Fibroblast of villous mesenchyme (primary cell): ENCODE measurements at regions not wholly inside any gene's neighbourhood (a gene's known extent, or its start where the extent isn't known, plus 50 kb on each side); places are given as distances from the start of the nearest gene placed in this dataset.

Source experiments
- DNase-seq: peaks from one replicate; pipeline ENCODE4 v3.0.0-alpha.2; 2010; ENCODE audit warnings: low read depth
- H3K4me3 ChIP-seq: 2 replicates; pipeline ENCODE4 v1.5.1; 2011; ENCODE audit warnings: low read depth, mild to moderate bottlenecking, low read length
- CTCF ChIP-seq: IDR thresholded peaks from 2 replicates; pipeline ENCODE4 v1.5.1; 2012; ENCODE audit warnings: low read depth, mild to moderate bottlenecking, low read length; ENCODE audit not compliant: insufficient read depth

- no peak overlapping the region for H3K4me3 ChIP-seq
- no peak for TF ChIP-seq CTCF
- DNase-seq = peak; percentile 90
Measured at GRCh38 chr4:53777244-53777984, 186.1 kb upstream of the LNX1 start.

DNA sequence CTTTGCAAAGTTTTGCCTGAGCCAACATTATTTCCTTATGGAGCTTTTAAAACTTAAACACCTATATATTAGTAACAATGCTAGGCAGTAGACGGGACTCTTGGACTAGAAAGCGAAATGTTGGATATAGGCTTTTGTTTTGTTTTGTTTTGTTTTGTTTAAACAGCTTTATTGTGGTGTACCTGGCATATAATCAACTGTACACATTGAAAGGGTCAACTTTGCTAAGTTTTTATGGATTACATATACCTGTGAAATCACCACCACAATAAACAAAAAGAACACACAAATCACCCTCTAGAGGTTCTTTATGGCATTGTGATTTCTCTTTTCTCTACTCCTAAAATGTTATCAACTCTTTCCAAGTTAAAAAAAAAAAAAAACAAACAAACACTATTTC lies 184.9 kb upstream of the LNX1 start:
- H3K4me3 ChIP-seq = no peak overlapping the region
- DNase-seq = no peak
- no peak for TF ChIP-seq CTCF

DNA sequence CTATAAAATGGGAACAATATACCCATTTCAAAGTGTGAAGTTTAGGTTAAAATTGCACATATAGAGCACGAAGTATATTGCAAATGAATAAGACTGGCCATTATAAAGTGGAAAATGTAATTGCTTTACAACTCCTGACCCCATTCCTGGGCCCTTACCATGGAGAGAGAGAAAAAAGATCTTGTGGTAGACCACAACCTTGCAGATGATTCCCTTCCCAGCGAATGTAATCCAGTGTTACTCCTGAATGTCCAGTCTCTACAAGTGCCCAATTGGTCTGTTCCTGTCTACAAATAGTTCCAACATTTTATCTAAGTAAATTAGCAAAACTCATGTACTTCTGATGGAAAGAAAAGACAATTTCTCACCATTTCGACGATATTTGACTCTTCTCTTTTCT lies 184.1 kb upstream of the LNX1 start:
- DNase-seq = peak; percentile 24
- H3K4me3 ChIP-seq = no peak overlapping the region
- no peak for TF ChIP-seq CTCF

GRCh38 chr4:53771326-53771725 lies 180.0 kb upstream of the LNX1 start:
- no peak for TF ChIP-seq CTCF
- H3K4me3 ChIP-seq = no peak overlapping the region
- no peak for DNase-seq

GRCh38 chr4:53767482-53767881 lies 176.2 kb upstream of the LNX1 start:
- H3K4me3 ChIP-seq = no peak overlapping the region
- no peak for TF ChIP-seq CTCF
- DNase-seq = peak; percentile 74

GRCh38 chr4:53764761-53765490 lies 173.6 kb upstream of the LNX1 start:
- no peak overlapping the region for H3K4me3 ChIP-seq
- DNase-seq = peak; percentile 58
- TF ChIP-seq CTCF = no peak
